Right ventricle myocardium superior (tissue), 1 donor: ENCODE measurements at regions not wholly inside any gene's neighbourhood (a gene's known extent, or its start where the extent isn't known, plus 50 kb on each side); places are given as distances from the start of the nearest gene placed in this dataset.

Experiments used
- ATAC-seq: fragments of 200-7000 bp; cut with Tn5 transposase; one replicate; pipeline ENCODE4 v1.9.1; 2020; ENCODE audit warnings: mild to moderate bottlenecking; ENCODE audit not compliant: poor library complexity
- DNase-seq: peaks from one replicate; pipeline ENCODE4 v3.0.0-alpha.2; 2020
- intact Hi-C: fragments of 100-400 bp; cut with DNase I; formaldehyde crosslinking; loops from one replicate; pipeline ENCODE4 v1.11.2; 2022
- donor health status: DM: no; HTN: yes; CAD: no; lungs with severe emphysema.

DNA sequence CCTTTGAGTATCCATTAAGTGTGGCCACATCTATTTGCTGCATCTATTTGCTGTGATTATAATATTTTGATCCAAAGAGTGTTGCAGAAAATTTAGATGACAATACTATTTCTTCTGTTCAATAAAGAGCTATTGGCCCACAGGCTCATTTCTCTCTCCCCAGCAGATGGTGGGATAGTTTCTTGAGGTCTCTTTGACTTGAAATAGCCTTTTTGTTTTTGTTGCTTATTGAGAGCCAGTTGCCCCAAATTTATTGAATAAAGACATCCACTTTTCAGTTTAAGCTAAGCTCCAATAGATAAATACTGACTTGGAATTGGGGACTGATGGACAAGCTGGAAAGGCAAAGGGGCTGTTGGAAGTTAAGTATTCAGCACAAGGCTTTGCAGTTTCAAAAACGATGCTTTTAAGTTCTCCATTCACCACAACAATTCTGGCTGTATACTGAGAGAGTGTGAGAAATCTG, 290.1 kb upstream of the MPDZ start:
- ATAC-seq (no peak), DNase-seq (no peak)
- intact Hi-C loops: no loop called here

- peak; percentile 40 for DNase-seq
- ATAC-seq: peak; percentile 43
- intact Hi-C loops: no loop called here
Measured at GRCh38 chr9:13568841-13569601, 289.5 kb upstream of the MPDZ start.

DNA sequence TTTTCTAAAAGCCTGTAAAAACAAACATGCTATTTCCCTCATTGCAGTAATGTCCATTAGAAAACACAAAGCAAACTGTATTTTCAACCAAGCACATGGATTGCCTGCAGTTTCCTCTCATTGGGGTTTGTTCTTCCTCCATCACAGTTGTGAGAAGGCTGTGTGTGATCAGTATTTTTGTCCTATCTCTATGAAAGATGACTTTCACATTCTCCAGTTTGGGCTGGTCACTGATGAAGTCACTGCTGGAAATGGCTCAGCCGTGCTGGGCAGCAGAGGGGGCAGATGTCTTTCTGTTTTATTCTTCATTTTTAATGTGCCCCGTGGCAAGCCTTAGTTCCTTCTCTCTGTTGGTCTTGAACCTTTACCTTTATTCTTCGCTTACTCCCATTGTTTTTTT, 288.9 kb upstream of the MPDZ start:
- intact Hi-C loops: no loop called here
- ATAC-seq (peak; percentile 38), DNase-seq (peak; percentile 44)

DNA sequence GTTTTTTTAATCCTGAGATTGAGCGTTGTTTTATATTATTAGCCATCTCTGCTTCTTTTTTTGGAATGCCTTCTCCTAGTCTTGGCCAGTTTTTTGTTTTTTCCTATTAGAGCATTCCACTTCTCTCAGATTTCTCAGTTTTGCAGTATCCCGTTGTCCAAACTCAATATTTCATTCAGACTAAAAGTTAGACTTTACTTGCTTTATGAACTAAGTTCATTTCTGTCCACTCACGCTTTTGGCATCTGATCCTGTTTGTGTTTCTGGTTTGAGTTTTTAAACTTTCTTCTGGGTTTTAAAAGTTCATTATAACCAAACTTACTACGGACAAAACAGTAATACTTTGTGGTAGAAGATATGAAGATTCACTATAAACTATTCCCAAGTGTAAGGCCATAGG, 288.3 kb upstream of the MPDZ start:
- ATAC-seq: no peak
- intact Hi-C loops: no loop called here
- DNase-seq: no peak

DNA sequence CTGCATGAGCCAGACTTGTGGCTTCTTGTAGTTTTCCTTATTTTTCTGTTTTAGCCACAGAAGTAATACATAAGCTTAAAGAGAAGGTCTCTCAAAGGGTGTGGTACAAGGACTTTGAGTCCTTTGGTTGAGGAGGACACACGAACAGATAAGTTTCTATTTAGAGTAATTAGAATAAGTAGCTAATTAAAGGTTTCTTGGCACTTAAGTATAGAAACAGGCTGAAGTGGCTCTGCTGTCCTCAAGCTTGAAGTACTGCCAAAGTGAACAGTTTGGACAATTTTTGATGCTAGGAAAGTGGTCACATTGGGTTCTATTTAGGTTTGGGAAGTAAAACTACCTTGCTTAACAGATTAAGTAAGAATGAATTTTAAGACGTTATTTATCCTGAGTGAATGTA, 278.3 kb upstream of the MPDZ start:
- intact Hi-C loops: no loop called here
- DNase-seq (no peak), ATAC-seq (peak; percentile 89)

- intact Hi-C loops: no loop called here
- ATAC-seq (no peak), DNase-seq (no peak)
Measured at GRCh38 chr9:13556656-13557055, 277.2 kb upstream of the MPDZ start.

DNA sequence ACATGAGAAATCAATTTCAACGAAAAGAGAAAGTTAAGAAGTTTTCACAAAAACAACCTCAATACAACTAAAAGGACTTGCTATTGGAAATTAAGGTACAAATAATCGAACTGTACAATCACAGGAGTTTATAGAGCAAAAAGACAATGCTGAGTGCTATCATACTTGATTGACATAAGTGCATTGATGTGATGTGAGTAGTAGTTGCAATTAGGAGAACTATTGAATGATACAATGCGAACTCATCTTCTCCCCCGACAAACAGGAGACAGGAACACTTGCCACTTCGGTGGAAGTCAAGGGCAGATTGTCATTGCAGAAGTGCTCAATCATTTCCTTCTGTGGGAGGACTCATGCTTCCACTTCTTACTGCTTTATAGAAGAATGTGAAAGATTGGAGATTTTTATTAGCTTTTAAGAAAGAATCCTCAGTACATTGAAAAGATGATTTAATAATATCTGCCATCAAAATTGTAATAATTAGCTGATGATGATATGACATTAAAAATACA, 276.6 kb upstream of the MPDZ start:
- intact Hi-C loops: no loop called here
- DNase-seq (no peak), ATAC-seq (no peak)

GRCh38 chr9:13555516-13555915, 276.0 kb upstream of the MPDZ start:
- intact Hi-C loops: no loop called here
- ATAC-seq (no peak), DNase-seq (no peak)

DNA sequence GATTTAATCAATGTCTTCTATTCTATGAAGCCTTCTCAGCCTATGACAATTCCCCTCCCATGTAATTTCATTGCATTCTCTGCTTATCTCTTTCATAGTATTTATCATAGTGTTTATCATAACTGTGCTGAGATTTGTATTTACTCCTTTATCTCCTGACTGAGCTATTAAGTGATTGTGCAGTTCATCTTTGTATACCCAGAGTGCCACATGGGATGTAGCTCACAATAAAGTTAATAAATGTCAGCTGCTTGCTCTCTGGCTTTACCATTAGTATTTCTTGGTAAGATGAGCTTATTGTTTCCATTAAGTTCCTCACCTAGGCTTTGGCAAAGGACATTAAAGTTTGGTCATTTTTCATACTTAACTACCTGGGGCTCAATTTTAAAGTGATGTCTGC, 275.1 kb upstream of the MPDZ start:
- DNase-seq (no peak), ATAC-seq (no peak)
- intact Hi-C loops: no loop called here

DNA sequence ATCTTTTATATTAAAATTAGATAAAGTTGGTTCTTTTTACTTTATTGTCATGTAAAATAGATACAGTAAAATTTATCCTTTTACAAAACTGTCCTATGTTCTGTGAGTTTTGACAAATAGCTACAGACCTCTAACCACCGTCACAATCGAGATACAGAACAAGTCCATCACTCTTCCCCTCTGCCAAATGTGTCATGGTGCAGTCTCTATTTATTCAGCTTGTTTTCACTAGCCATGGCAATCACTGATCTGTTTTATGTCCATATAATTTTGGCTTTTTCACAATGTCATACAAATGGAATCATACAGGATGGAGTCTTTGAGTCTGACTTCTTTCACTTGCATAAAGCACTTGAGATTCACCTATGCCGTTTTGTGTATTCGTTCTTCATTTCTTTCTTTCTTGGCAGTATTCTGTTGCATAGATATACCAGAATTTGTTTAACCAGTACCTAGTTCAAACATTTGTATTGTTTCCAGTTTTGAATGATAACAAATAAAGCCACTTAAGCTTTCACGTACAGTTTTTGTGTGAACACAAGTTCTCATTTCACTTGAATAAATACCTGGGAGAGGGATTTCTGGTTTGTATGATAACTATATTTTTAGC, 273.2 kb upstream of the MPDZ start:
- ATAC-seq (peak; percentile 67), DNase-seq (no peak)
- intact Hi-C loops: no loop called here

- intact Hi-C loops: no loop called here
- no peak for DNase-seq
- ATAC-seq: no peak
Measured at GRCh38 chr9:13550519-13550918, 271.0 kb upstream of the MPDZ start.

- intact Hi-C loops: no loop called here
- ATAC-seq: no peak
- no peak for DNase-seq
Measured at GRCh38 chr9:13548535-13548934, 269.0 kb upstream of the MPDZ start.

- no peak for DNase-seq
- intact Hi-C loops: no loop called here
- no peak for ATAC-seq
Measured at GRCh38 chr9:13535141-13535540, 255.6 kb upstream of the MPDZ start.

DNA sequence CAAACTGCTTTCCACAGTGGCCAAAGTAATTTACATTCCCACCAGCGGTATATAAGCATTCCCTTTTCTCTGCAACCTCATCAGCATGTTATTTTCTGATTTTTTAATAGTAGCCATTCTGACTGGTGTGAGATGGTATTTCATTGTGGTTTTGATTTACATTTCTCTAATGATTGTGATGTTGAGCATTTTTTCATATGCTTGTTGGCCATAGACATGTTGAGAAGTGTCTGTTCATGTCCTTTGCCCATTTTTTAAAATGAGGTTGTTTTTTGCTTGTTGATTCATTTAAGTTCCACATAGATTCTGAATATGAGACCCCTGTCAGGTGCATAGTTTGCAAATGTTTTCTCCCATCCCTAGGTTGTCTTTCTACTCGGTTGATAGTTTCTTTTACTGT, 254.5 kb upstream of the MPDZ start:
- no peak for ATAC-seq
- intact Hi-C loops: no loop called here

DNA sequence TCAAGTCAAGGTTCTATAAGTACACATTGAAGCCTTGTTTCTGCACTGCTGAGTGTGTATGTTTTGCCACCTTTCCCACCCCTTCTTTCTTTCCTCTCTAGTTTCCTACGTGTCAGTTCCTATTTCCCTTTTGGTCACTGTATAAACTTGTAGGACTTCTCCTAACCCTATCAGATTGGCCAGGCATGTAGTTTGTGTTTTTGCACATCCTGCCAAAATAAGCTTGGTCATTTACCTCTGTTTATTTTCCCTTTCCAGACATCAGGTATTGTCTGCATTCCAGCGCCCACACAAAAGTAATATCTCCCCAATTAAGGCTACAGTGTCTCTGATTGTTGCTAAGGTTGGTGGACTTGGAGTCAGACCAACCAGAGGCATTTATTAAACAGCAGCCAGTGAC, 252.9 kb upstream of the MPDZ start:
- ATAC-seq (no peak), DNase-seq (no peak)
- intact Hi-C loops: no loop called here

More for the DNA sequence above, 254.5 kb upstream of the MPDZ start:
- DNase-seq: no peak

DNA sequence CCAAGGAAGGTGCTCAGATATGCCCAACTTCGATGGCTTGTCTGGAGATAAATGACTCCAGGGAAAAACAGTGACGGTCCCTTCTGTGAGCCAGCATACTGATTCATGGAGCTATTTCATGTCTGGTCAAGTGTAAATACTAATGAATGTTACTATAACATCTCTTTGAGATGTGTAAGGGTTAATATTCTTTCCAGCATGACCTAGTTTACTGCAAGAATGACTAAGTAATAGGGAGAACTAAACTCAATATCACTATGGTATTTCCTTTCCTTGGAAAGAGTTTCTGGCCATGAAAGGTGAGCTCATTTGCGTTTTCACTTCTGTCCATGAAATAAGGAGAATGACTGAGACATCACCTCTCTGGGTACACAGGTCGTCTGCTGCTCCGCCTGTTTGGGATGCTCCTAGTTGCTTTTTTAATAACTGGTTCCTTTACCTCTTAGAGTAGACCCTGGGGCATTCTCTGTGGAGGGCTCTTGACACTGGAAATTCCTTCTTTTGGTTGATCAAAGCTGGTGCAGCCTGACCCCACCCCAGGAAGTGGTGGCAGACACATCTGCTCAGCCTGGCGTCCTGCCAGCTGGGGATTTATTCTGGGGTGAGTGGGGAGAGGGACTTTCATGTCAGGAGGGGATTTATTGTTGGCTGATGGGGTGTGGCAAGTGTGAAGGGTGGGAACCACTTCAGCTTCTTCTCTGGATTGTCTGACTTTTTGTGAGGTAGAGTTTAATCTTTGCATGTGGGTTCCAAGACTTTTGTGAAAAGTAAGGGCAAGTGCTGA, 250.0 kb upstream of the MPDZ start:
- DNase-seq: no peak
- ATAC-seq: no peak
- intact Hi-C loops: no loop called here

- no peak for DNase-seq
- no peak for ATAC-seq
- intact Hi-C loops: no loop called here
Measured at GRCh38 chr9:13524245-13524644, 244.8 kb upstream of the MPDZ start.

- intact Hi-C loops: no loop called here
- no peak for DNase-seq
- no peak for ATAC-seq
Measured at GRCh38 chr9:13520069-13520468, 240.6 kb upstream of the MPDZ start.

GRCh38 chr9:13513716-13514444, 234.4 kb upstream of the MPDZ start:
- ATAC-seq (peak; percentile 65), DNase-seq (peak; percentile 29)
- intact Hi-C loops: no loop called here
